SH-SY5Y (cell line): ENCODE measurements at regions not wholly inside any gene's neighbourhood (a gene's known extent, or its start where the extent isn't known, plus 50 kb on each side); places are given as distances from the start of the nearest gene placed in this dataset.

ENCODE experiments used
- GATA2 ChIP-seq: IDR thresholded peaks from 2 replicates; pipeline ENCODE4 v1.6.1; 2011; ENCODE audit warnings: mild to moderate bottlenecking, low read depth, low read length
- GATA3 ChIP-seq: IDR thresholded peaks from 2 replicates; pipeline ENCODE4 v1.6.1; 2011; ENCODE audit warnings: low read depth, mild to moderate bottlenecking, low read length, moderate library complexity

DNA sequence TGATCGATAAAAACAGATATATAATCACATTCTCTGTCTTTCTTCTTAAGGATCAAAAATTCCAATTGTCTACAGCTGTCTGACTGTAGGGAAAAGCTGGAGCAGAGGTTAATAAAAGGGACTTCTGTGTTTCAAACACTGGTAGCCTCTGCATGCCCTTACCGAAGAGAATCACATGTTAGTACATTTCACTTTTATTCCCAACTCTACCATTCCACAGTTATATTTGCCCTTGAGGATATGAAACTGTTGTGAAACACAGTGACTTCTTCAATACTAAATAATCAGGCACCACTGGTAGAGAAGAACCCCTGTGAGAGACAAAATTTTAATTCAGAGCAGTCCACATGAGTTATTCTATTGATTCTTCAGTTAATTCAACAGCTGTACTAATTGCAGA is 1187.3 kb upstream of the CITED2 start:
- no peak for TF ChIP-seq GATA2
- no peak for TF ChIP-seq GATA3
